H9 (cell line): ENCODE measurements at regions not wholly inside any gene's neighbourhood (a gene's known extent, or its start where the extent isn't known, plus 50 kb on each side); places are given as distances from the start of the nearest gene placed in this dataset.
"Not testable (repeated sequence)": the region's sequence is repeated elsewhere in the genome, so short reads cannot be mapped to it uniquely, and the experiment has no call there.

Source experiments
- DNase-seq: peaks from one replicate; pipeline ENCODE4 v3.0.0-alpha.2; 2017
- H2AFZ ChIP-seq: one replicate; pipeline ENCODE4 v1.6.1; 2013; ENCODE audit warnings: mild to moderate bottlenecking, low read length, control low read depth, moderate library complexity
- H2AK5ac ChIP-seq: 2 replicates; pipeline ENCODE4 v1.6.1; 2013; ENCODE audit warnings: low read length, control low read depth, mixed read lengths; ENCODE audit not compliant: insufficient read length
- H2BK120ac ChIP-seq: one replicate; pipeline ENCODE4 v1.6.1; 2013; ENCODE audit warnings: low read depth, mild to moderate bottlenecking, low read length, control low read depth, inconsistent platforms; ENCODE audit not compliant: poor library complexity, severe bottlenecking
- H2BK12ac ChIP-seq: 2 replicates; pipeline ENCODE4 v1.6.1; 2013; ENCODE audit warnings: low read length, control low read depth, mixed read lengths, low read depth; ENCODE audit not compliant: insufficient read length
- H2BK15ac ChIP-seq: 2 replicates; pipeline ENCODE4 v1.6.1; 2013; ENCODE audit warnings: low read depth, low read length, control low read depth
- H2BK20ac ChIP-seq: one replicate; pipeline ENCODE4 v1.6.1; 2013; ENCODE audit warnings: low read depth, mild to moderate bottlenecking, low read length, control low read depth, inconsistent platforms; ENCODE audit not compliant: poor library complexity, severe bottlenecking
- H2BK5ac ChIP-seq: 2 replicates; pipeline ENCODE4 v1.6.1; 2013; ENCODE audit warnings: low read length, control low read depth, mixed read lengths; ENCODE audit not compliant: insufficient read length
- H3K14ac ChIP-seq: 2 replicates; pipeline ENCODE4 v1.6.1; 2013; ENCODE audit warnings: low read length, control low read depth; ENCODE audit not compliant: insufficient read depth
- H3K18ac ChIP-seq: 2 replicates; pipeline ENCODE4 v1.6.1; 2013; ENCODE audit warnings: low read depth, mild to moderate bottlenecking, mixed read lengths, low read length, control low read depth; ENCODE audit not compliant: insufficient read length
- H3K23ac ChIP-seq: 2 replicates; pipeline ENCODE4 v1.6.1; 2013; ENCODE audit warnings: low read length, control low read depth, mixed read lengths, low read depth; ENCODE audit not compliant: insufficient read length
- H3K23me2 ChIP-seq: 2 replicates; pipeline ENCODE4 v1.6.1; 2013; ENCODE audit warnings: low read depth, mild to moderate bottlenecking, mixed read lengths, low read length, control low read depth; ENCODE audit not compliant: insufficient read length, poor library complexity, severe bottlenecking
- H3K27ac ChIP-seq: 2 replicates; pipeline ENCODE4 v1.5.1; 2013; ENCODE audit warnings: low read length, control low read depth, mixed read lengths, low read depth; ENCODE audit not compliant: insufficient read length
- H3K27me3 ChIP-seq: 2 replicates; pipeline ENCODE4 v1.6.1; 2013; ENCODE audit warnings: low read length, control low read depth, inconsistent platforms; ENCODE audit not compliant: insufficient read depth
- H3K4ac ChIP-seq: 2 replicates; pipeline ENCODE4 v1.6.1; 2013; ENCODE audit warnings: low read depth, mild to moderate bottlenecking, control low read depth, inconsistent platforms, low read length, moderate library complexity
- H3K4me1 ChIP-seq: 2 replicates; pipeline ENCODE4 v1.6.1; 2013; ENCODE audit warnings: low read length, control low read depth, inconsistent platforms; ENCODE audit not compliant: insufficient read depth
- H3K4me2 ChIP-seq: 2 replicates; pipeline ENCODE4 v1.6.1; 2013; ENCODE audit warnings: low read length, control low read depth, mixed read lengths; ENCODE audit not compliant: insufficient read length, insufficient read depth
- H3K56ac ChIP-seq: 2 replicates; pipeline ENCODE4 v1.6.1; 2013; ENCODE audit warnings: low read depth, mild to moderate bottlenecking, mixed read lengths, low read length, control low read depth; ENCODE audit not compliant: insufficient read length
- H3K79me1 ChIP-seq: 2 replicates; pipeline ENCODE4 v1.6.1; 2013; ENCODE audit warnings: low read depth, mild to moderate bottlenecking, moderate library complexity, low read length, control low read depth, inconsistent platforms; ENCODE audit not compliant: insufficient read depth, poor library complexity, severe bottlenecking
- H3K79me2 ChIP-seq: 2 replicates; pipeline ENCODE4 v1.6.1; 2013; ENCODE audit warnings: low read length, control low read depth, inconsistent platforms; ENCODE audit not compliant: insufficient read depth
- H3K9ac ChIP-seq: 2 replicates; pipeline ENCODE4 v1.6.1; 2013; ENCODE audit warnings: low read length, control low read depth, mixed read lengths; ENCODE audit not compliant: insufficient read length; ENCODE audit errors: extremely low read depth
- H3K9me3 ChIP-seq: one replicate; pipeline ENCODE4 v1.6.1; 2013; ENCODE audit warnings: low read depth, low read length, inconsistent platforms; ENCODE audit not compliant: control insufficient read depth
- H3T11ph ChIP-seq: one replicate; pipeline ENCODE4 v1.6.1; 2013; ENCODE audit warnings: mild to moderate bottlenecking, low read length, control low read depth, inconsistent platforms
- H4K20me1 ChIP-seq: one replicate; pipeline ENCODE4 v1.6.1; 2013; ENCODE audit not compliant: control insufficient read depth, insufficient read length, insufficient read depth
- H4K5ac ChIP-seq: 2 replicates; pipeline ENCODE4 v1.6.1; 2013; ENCODE audit warnings: low read depth, mild to moderate bottlenecking, mixed read lengths, low read length, control low read depth; ENCODE audit not compliant: insufficient read length
- H4K8ac ChIP-seq: replicated peaks from 2 replicates; pipeline ENCODE4 v1.6.1; 2013; ENCODE audit warnings: low read length, control low read depth, mixed read lengths, low read depth; ENCODE audit not compliant: insufficient read length
- H4K91ac ChIP-seq: 2 replicates; pipeline ENCODE4 v1.6.1; 2013; ENCODE audit warnings: low read depth, mild to moderate bottlenecking, moderate library complexity, mixed read lengths, low read length, control low read depth; ENCODE audit not compliant: insufficient read length
- H3K27ac Mint-ChIP-seq, 3 experiments: 2 replicates in 2 of 3; 3 replicates in 1 of 3; pipeline ENCODE4 v1.8.0; 2020 to 2021; ENCODE audit warnings: mixed read lengths in 3 of 3, mild to moderate bottlenecking in 1 of 3, moderate library complexity in 1 of 3
- H3K27me3 Mint-ChIP-seq: 2 replicates; pipeline ENCODE4 v1.8.0; 2021; ENCODE audit warnings: low read depth, mild to moderate bottlenecking, moderate library complexity, mixed read lengths
- H3K36me3 Mint-ChIP-seq, 3 experiments: 2 replicates in 2 of 3; 3 replicates in 1 of 3; pipeline ENCODE4 v1.8.0; 2020 to 2021; ENCODE audit warnings: low read depth in 3 of 3, mixed read lengths in 3 of 3; ENCODE audit not compliant: insufficient read depth in 1 of 3
- H3K4me1 Mint-ChIP-seq, 2 experiments: 2 replicates each; pipeline ENCODE4 v1.8.0; 2020; ENCODE audit warnings: mixed read lengths in 2 of 2
- H3K4me3 Mint-ChIP-seq, 2 experiments: 2 replicates in 1 of 2; 3 replicates in 1 of 2; pipeline ENCODE4 v1.8.0; 2020 to 2021; ENCODE audit warnings: mild to moderate bottlenecking in 2 of 2, mixed read lengths in 2 of 2, moderate library complexity in 1 of 2
- H3K9me3 Mint-ChIP-seq, 2 experiments: 2 replicates in 1 of 2; 3 replicates in 1 of 2; pipeline ENCODE4 v1.8.0; 2020; ENCODE audit warnings: mild to moderate bottlenecking in 2 of 2, mixed read lengths in 2 of 2, moderate library complexity in 1 of 2
- WGBS: extraction: QIAGEN DNeasy Blood & Tissue Kit; methylation state at CpG from one replicate; pipeline ENCODE4 v1.1.7; 2013; ENCODE audit warnings: missing lambda C conversion rate, low lambda C conversion rate, mixed read lengths; ENCODE audit not compliant: insufficient read length; ENCODE audit errors: extremely low coverage; 5-methylcytosine and 5-hydroxymethylcytosine counted together

GRCh38 chr14:105659255-105659654 is 132.9 kb downstream of the TMEM121 start:
- no CpG with 5 or more reads among the region's 2 CpGs for WGBS
- H3K79me1 ChIP-seq, H3K27me3 Mint-ChIP-seq, H3K9ac ChIP-seq, H4K8ac ChIP-seq, H2BK5ac ChIP-seq, H2BK12ac ChIP-seq, H4K5ac ChIP-seq, H3K4me1 Mint-ChIP-seq, H3K18ac ChIP-seq, DNase-seq, H3T11ph ChIP-seq, H3K27me3 ChIP-seq, H2BK120ac ChIP-seq, H3K79me2 ChIP-seq, H3K4ac ChIP-seq, H3K23ac ChIP-seq, H2BK15ac ChIP-seq, H3K4me1 ChIP-seq, H2AK5ac ChIP-seq, H2AFZ ChIP-seq, H3K56ac ChIP-seq, H3K27ac Mint-ChIP-seq, H4K91ac ChIP-seq, H3K4me2 ChIP-seq, H3K27ac ChIP-seq, H3K14ac ChIP-seq, H2BK20ac ChIP-seq, H4K20me1 ChIP-seq, H3K4me3 Mint-ChIP-seq, H3K23me2 ChIP-seq: not testable (repeated sequence)
- peaks cover 68 to 73% of the 10 kb centered on the region in 2 experiments for H3K9me3 Mint-ChIP-seq
- peaks cover 37% of the 10 kb centered on the region for H3K9me3 ChIP-seq
- H3K36me3 Mint-ChIP-seq, result peaks cover 15 to 28% (median 15%) of the 10 kb centered on the region in 3 experiments
